ENCODE measurements at regions not wholly inside any gene's neighbourhood (a gene's known extent, or its start where the extent isn't known, plus 50 kb on each side); places are given as distances from the start of the nearest gene placed in this dataset.

DNA sequence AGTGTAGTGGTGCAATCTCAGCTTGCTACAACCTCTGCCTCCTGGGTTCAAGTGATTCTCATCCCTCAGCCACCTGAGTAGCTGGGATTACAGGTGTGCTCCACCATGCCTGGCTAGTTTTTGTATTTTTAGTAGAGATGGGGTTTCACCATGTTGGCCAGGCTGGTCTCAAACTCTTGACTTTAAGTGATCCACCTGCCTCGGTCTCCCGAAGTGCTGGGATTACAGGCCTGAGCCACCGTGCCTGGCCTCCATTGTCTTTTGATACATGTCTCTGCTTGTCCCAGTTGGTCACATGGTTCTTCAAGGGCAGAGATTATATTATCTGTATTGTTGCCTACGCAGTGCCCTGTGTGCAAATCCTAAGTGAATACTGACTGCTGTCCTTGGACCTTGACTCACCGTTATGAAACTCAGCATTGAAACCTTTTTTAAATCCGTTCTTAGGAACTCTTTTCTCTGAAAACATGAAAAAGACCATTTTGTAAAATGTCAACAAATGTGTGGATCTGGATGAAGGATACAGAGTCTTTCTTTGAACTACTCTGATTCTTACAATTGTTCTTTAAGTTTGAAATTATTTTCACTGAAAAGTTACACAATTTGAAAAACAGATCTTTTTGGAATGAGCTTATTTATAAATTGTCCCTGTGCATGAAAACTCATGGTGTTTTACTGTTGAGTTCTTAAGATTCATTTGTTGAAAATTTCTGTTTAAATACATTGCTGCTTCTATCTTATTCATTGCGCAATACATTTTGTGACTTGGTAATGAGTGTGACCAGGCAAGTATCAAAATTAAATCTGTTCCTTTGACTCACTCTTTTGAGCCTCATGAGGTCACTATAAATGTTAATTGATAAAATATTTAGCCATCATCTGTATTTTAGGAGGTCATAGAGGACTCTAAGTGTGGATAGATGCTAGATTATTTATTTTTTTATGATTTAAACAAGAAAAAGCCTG lies 293.5 kb downstream of the UTRN start:
- Histone ChIP-seq H4K20me1 (ENCODE audit: control insufficient read depth, insufficient read depth, low read depth, low read length) (peaks cover 5% of the 10 kb centered on the region; the same call in 1 of the 2 replicates), H3K4me2 (ENCODE audit: low read length) (no peak overlapping the region), H3F3A (ENCODE audit: control insufficient read depth, insufficient read depth) (peaks cover 2% of the 10 kb centered on the region; the same call in 1 of the 2 replicates), H3K9me3 (ENCODE audit: control insufficient read depth, insufficient read depth, low read length) (no peaks in the 10 kb centered on the region), H3K4me3 (ENCODE audit: low read length) (no peak overlapping the region), H3K4me1 (ENCODE audit: control insufficient read depth, low read length) (peaks cover 11% of the 10 kb centered on the region), H3K9me2 (replicated peaks; ENCODE audit: control insufficient read depth, low read length) (no peaks in the 10 kb centered on the region), H3K36me3 (ENCODE audit: control insufficient read depth, low read length) (no peaks in the 10 kb centered on the region), H3K27me3 (ENCODE audit: control insufficient read depth, low read length) (peaks cover 32% of the 10 kb centered on the region), H3K27ac (ENCODE audit: low read depth, low read length) (no peak overlapping the region), H3K79me2 (ENCODE audit: control insufficient read depth, low read length) (no peaks in the 10 kb centered on the region)
- TF ChIP-seq CTCF (IDR thresholded peaks at IDR 0.05; ENCODE audit: low read depth, low read length, poor library complexity, severe bottlenecking): no peak
- TF ChIP-seq EZH2phosphoT487 (IDR thresholded peaks at IDR 0.05; ENCODE audit: borderline replicate concordance, low read length): no peak

- Histone ChIP-seq H3K4me2 (ENCODE audit: low read length) (no peak overlapping the region), H3F3A (ENCODE audit: control insufficient read depth, insufficient read depth) (peaks cover 2% of the 10 kb centered on the region; the same call in 1 of the 2 replicates), H3K27ac (ENCODE audit: low read depth, low read length) (no peak overlapping the region), H3K9me3 (ENCODE audit: control insufficient read depth, insufficient read depth, low read length) (no peaks in the 10 kb centered on the region), H3K4me1 (ENCODE audit: control insufficient read depth, low read length) (peaks cover 12% of the 10 kb centered on the region), H4K20me1 (ENCODE audit: control insufficient read depth, insufficient read depth, low read depth, low read length) (peaks cover 8% of the 10 kb centered on the region; the same call in 1 of the 2 replicates), H3K9me2 (replicated peaks; ENCODE audit: control insufficient read depth, low read length) (no peaks in the 10 kb centered on the region), H3K79me2 (ENCODE audit: control insufficient read depth, low read length) (no peaks in the 10 kb centered on the region), H3K36me3 (ENCODE audit: control insufficient read depth, low read length) (no peaks in the 10 kb centered on the region), H3K4me3 (ENCODE audit: low read length) (no peak overlapping the region), H3K27me3 (ENCODE audit: control insufficient read depth, low read length) (peaks cover 43% of the 10 kb centered on the region)
- TF ChIP-seq CTCF (IDR thresholded peaks at IDR 0.05; ENCODE audit: low read depth, low read length, poor library complexity, severe bottlenecking) (no peak), EZH2phosphoT487 (IDR thresholded peaks at IDR 0.05; ENCODE audit: borderline replicate concordance, low read length) (no peak)
Measured at GRCh38 chr6:144580039-144580438, 294.9 kb downstream of the UTRN start.

GRCh38 chr6:144580771-144581170 lies 295.6 kb downstream of the UTRN start:
- Histone ChIP-seq H3K79me2 (ENCODE audit: control insufficient read depth, low read length) (no peaks in the 10 kb centered on the region), H3K36me3 (ENCODE audit: control insufficient read depth, low read length) (no peaks in the 10 kb centered on the region), H3K4me3 (ENCODE audit: low read length) (no peak overlapping the region), H3K9me3 (ENCODE audit: control insufficient read depth, insufficient read depth, low read length) (no peaks in the 10 kb centered on the region), H4K20me1 (ENCODE audit: control insufficient read depth, insufficient read depth, low read depth, low read length) (peaks cover 8% of the 10 kb centered on the region; the same call in 1 of the 2 replicates), H3F3A (ENCODE audit: control insufficient read depth, insufficient read depth) (peaks cover 2% of the 10 kb centered on the region; the same call in 1 of the 2 replicates), H3K9me2 (replicated peaks; ENCODE audit: control insufficient read depth, low read length) (no peaks in the 10 kb centered on the region), H3K27ac (ENCODE audit: low read depth, low read length) (no peak overlapping the region), H3K4me2 (ENCODE audit: low read length) (no peak overlapping the region), H3K27me3 (ENCODE audit: control insufficient read depth, low read length) (peaks cover 43% of the 10 kb centered on the region), H3K4me1 (ENCODE audit: control insufficient read depth, low read length) (peaks cover 12% of the 10 kb centered on the region)
- no peak for TF ChIP-seq CTCF (IDR thresholded peaks at IDR 0.05; ENCODE audit: low read depth, low read length, poor library complexity, severe bottlenecking)
- TF ChIP-seq EZH2phosphoT487 (IDR thresholded peaks at IDR 0.05; ENCODE audit: borderline replicate concordance, low read length): no peak
